RCC 7860 (cell line): ENCODE measurements at regions not wholly inside any gene's neighbourhood (a gene's known extent, or its start where the extent isn't known, plus 50 kb on each side); places are given as distances from the start of the nearest gene placed in this dataset.
A peak's percentile ranks its signal among the peaks of the same experiment; 100 is the strongest.

Experiments
- DNase-seq: peaks from one replicate; pipeline ENCODE4 v3.0.0-alpha.2; 2015; ENCODE audit warnings: low spot score
- FAIRE-seq: peaks from 2 replicates; lab custom pipeline; 2012; peaks lifted over from hg19 to GRCh38; lab: Jason Lieb, UNC

- FAIRE-seq, result no peak
Measured at GRCh38 chr13:107866941-107867623, 348.3 kb downstream of the LIG4 start.

GRCh38 chr13:107866032-107866940, 349.1 kb downstream of the LIG4 start:
- FAIRE-seq, result no peak
- no peak for DNase-seq

More at GRCh38 chr13:107866941-107867623, 348.3 kb downstream of the LIG4 start:
- peak; percentile 29 for DNase-seq

- no peak for FAIRE-seq
- DNase-seq, result no peak
Measured at GRCh38 chr13:107865643-107866031, 349.7 kb downstream of the LIG4 start.

GRCh38 chr13:107865318-107865575, 350.1 kb downstream of the LIG4 start:
- no peak for FAIRE-seq
- no peak for DNase-seq

GRCh38 chr13:107864543-107865317, 350.6 kb downstream of the LIG4 start:
- DNase-seq (peak; percentile 24), FAIRE-seq (no peak)

- FAIRE-seq (no peak), DNase-seq (no peak)
Measured at GRCh38 chr13:107860284-107860683, 355.1 kb downstream of the LIG4 start.

GRCh38 chr13:107854880-107855279, 360.5 kb downstream of the LIG4 start:
- no peak for FAIRE-seq

GRCh38 chr13:107852072-107852471, 363.3 kb downstream of the LIG4 start:
- no peak for FAIRE-seq
- DNase-seq, result no peak

More at GRCh38 chr13:107854880-107855279, 360.5 kb downstream of the LIG4 start:
- no peak for DNase-seq

- DNase-seq, result no peak
- FAIRE-seq, result no peak
Measured at GRCh38 chr13:107851670-107852069, 363.7 kb downstream of the LIG4 start.

GRCh38 chr13:107847406-107847805, 367.9 kb downstream of the LIG4 start:
- FAIRE-seq (no peak), DNase-seq (no peak)

- no peak for DNase-seq
- FAIRE-seq, result no peak
Measured at GRCh38 chr13:107846642-107847041, 368.7 kb downstream of the LIG4 start.

- FAIRE-seq, result no peak
Measured at GRCh38 chr13:107845911-107846310, 369.4 kb downstream of the LIG4 start.

GRCh38 chr13:107843681-107844080, 371.7 kb downstream of the LIG4 start:
- FAIRE-seq, result no peak
- DNase-seq, result no peak

More at GRCh38 chr13:107845911-107846310, 369.4 kb downstream of the LIG4 start:
- DNase-seq, result no peak

- FAIRE-seq (no peak), DNase-seq (no peak)
Measured at GRCh38 chr13:107843281-107843680, 372.1 kb downstream of the LIG4 start.

- FAIRE-seq, result peak; percentile 86
- peak; percentile 72 for DNase-seq
Measured at GRCh38 chr13:107842562-107843180, 372.7 kb downstream of the LIG4 start.

- DNase-seq (no peak), FAIRE-seq (no peak)
Measured at GRCh38 chr13:107838588-107839161, 376.7 kb downstream of the LIG4 start.

GRCh38 chr13:107836685-107837084, 378.7 kb downstream of the LIG4 start:
- FAIRE-seq, result no peak
- no peak for DNase-seq

- FAIRE-seq (peak; percentile 92), DNase-seq (peak; percentile 94)
Measured at GRCh38 chr13:107835339-107836018, 379.9 kb downstream of the LIG4 start.

- DNase-seq, result peak; percentile 71
- FAIRE-seq, result no peak
Measured at GRCh38 chr13:107834717-107835116, 380.6 kb downstream of the LIG4 start.

- FAIRE-seq (no peak), DNase-seq (no peak)
Measured at GRCh38 chr13:107834281-107834680, 381.1 kb downstream of the LIG4 start.
